Stimulated activated CD8-positive, alpha-beta memory T cell treated with anti-CD3 and anti-CD28 coated beads, Interleukin-4, amount 100 ng/mL, for 24 hours (primary cell): ENCODE measurements at regions not wholly inside any gene's neighbourhood (a gene's known extent, or its start where the extent isn't known, plus 50 kb on each side); places are given as distances from the start of the nearest gene placed in this dataset.
"Not testable (repeated sequence)": the region's sequence is repeated elsewhere in the genome, so short reads cannot be mapped to it uniquely, and the experiment has no call there.

Experiments
- DNase-seq: peaks from one replicate; pipeline ENCODE4 v3.0.0-alpha.2; 2020; ENCODE audit warnings: low read depth

DNA sequence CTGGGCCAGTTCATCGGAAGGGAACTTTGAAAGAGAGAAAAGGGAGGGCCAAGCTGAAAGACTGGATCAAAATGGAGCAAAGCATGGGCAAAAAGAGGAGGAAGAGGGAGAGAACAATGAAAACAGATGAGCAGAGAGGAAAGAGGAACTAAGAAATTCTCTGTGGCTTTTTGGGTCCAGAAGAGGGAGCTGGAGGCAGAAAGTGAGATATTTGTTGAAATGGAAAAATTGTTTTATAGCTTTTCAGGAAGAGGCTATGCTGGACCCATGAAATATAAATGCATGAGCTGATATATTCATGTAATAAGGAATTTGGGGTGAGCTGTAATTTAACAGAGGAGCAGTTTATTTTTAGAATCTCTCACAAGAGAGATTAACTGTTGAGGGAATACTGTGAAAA, 457.3 kb downstream of the DMAC1 start:
- no peak for DNase-seq

DNA sequence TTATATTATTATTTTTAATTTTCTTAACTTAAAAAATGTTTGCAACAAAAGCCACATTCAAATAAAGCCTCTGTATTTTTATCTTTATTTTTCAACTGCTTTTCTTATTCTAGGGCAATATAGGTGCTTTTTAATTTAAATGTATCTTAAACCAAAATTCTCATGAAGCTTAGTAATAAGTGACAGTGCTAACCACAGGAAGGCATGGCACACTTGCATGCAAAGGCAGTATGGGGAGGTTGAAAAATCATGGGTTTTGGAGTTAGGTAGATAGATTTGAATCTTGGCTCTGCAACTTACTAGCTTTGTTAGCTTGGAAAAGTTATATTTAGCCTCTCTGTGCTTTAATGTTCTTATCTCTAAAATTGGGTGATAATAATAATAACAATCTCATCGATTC, 458.0 kb downstream of the DMAC1 start:
- no peak for DNase-seq

DNA sequence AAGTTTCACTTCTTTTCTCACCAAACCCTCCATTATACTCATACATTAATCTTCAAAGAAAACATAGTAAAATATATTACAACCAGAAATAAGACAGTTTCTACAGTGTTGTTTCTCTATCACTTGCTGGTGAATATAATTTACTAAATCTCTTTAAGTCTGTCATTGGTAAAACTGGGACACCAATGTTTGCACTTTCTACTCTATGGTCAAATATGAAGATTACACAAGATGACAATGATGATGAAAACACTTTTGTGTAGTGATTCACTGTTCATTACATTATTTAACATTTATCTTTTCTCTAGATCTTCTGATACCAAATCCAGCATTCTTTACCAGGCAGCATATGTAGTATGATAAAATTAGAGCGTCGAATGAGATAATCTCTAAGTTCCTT, 459.1 kb downstream of the DMAC1 start:
- no peak for DNase-seq

DNA sequence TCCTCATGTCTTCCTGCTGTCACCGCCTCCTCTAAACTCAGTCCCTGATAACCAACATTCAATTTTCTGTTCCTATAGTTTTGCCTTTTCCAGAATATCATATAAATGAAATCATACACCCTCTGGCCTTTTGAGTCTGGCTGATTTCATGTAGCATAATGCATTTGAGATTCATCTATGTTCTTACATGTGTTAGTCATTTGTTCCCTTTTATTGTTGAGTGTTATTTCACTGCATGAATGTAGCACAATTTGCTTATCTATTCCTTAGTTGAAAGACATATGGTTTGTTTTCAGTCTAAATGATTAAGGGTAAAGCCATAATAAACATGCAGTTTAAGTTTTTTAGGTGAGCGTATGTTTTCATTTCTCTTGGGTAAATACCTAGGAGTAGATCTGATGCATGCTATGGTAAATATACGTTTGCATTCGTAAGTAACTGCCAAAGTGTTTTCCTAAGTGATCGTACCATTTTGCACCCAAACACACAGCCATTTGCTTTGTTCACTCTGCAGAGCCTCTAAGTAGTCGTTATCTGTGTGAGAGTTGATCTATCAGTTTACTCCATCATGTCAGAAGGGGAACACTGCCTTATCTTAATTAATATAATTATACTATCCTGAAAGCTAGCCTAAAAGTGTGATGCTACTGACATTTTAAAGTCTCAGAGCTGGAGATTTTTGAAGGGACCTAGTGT, 460.8 kb downstream of the DMAC1 start:
- DNase-seq: no peak

DNA sequence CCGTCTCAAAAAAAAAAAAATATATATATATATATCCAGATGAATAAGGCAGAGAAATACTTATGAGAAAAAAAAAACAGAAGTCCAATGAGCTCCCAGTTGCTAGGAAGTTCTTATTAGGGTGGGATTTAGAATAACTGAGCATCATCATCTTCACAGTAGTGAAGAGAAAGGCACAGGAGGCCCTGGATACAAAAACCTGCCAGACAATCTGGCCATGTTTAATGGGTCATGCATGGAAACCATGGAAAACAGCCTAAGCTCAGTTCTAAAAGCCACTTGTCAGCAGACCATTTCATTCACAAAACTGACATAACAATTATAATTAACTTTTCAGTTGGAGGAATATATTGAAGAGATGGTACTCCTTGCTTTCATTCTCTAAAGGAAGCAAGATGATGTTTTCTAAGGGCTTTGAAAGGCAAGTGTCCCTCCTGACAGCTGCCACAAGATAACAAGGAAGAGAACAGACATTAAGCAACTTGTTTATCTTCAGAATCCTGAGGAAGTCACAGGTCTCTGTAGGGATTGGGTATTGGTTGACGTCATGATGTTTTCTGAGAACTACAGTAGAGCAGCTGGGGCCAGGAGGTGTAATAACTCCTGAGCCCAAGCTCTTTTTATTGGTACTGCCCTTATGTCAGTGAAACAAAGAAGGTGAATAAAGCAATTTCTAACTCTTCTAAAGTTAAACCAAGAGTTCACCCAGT, 463.1 kb downstream of the DMAC1 start:
- DNase-seq: no peak

DNA sequence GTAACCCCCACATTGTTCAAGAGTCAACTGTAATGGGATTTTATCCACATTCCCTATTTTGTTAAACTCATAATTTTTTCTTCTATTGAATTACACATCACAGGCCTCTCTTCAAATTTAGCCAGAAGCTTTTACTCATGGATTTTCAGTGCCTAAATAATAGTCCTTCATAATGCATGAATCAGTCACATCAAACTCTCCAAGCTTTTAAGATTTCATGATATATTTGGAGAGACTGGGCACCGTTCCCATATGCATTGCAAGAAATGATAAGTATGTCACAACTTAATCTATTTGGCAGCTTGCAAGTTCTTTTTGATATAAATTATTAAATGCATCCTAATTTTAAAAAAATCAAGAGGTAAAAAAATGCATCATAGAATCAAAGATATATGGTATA, 465.9 kb downstream of the DMAC1 start:
- no peak for DNase-seq

DNA sequence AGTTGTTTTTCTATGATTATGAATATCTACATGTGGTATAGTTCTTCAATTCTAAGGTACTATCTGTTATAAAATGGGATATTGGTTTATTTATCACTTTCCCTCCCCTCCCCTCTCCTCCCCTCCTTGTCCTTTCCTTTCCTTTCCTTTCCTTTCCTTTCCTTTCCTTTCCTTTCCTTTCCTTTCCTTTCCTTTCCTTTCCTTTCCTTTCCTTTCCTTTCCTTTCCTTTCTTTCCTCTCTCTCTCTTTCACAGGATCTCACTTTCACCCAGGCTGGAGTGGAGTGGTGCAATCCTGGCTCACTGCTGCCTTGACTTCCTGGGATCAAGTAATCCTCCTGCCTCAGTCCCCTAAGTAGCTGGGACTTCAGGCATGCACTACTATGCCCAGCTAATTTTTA, 466.8 kb downstream of the DMAC1 start:
- no peak for DNase-seq

DNA sequence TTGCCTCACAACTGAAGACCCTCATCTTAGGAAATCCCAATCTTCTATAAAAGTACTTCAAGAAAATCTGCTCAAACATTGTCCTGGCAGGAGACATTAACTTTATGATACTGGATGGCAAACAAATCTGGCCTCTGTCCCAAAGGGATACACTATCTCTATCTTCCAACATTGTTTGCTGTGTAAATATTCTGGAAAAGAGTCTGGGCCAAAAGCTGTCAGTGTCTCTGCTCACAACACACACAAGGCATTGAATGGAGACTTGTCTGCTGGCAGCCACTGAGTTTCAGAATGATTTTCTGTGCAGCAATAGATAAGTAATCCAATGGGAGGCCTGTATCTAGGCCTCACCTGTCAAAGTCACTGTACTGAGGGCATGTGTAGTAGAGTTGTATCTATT, 471.1 kb downstream of the DMAC1 start:
- no peak for DNase-seq

DNA sequence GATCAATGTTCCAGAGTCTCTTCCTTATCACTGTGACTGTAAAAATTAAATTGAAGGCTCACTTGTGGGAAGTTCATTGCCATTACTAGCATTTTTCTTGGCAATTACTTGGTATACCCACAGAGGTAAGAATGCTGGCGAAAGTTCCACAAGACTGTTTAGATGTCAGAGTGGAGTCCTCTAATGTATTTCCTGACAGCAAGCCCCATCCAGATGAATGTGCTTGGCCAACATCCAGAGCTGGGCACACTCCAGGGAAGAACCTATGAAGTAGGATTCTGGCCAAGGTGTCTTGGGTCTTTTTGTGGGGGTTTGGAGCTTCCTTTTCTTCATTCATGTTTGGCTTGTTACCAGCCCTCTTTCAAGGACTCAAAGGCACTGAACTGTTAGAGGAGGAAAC, 473.6 kb downstream of the DMAC1 start:
- no peak for DNase-seq

DNA sequence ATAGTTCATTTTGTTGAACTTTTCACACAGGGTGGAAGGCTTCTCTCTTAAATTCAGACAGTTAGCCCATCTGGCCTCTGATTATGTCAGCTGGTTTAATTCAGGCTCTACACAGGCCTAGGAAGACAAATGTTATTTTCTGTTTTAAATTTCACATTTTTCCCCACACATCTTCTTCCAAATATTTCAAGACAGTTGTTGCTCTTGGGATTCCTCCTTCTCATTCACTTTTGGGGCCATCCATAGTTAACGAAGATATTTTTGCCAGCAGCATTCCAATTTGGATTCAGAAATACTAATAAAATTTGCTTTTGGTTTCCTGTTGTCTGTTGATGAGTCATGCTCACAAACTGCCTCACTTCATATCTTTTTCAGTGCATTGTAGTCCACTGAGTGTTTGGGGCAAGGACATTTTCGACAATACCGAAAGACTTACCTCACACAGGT, 475.4 kb downstream of the DMAC1 start:
- no peak for DNase-seq

DNA sequence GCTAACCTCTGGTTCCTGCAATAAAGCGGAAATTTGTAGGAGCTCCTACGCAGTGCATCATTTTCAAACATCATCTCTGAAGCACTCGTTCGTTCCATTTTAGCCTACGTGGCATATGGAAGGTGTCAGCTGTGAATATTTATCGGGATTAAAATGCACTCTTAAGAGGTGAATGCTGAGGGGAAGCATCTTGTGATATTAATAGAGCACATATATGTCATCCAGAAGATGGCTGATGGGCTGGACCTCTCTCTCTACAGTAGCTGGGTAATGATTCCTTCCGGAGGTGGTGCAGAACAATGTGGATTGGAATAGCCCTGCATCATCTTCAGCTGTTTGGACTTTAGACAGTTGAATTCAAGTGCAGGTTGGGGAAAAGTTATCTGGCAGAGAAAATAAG, 478.7 kb downstream of the DMAC1 start:
- no peak for DNase-seq

DNA sequence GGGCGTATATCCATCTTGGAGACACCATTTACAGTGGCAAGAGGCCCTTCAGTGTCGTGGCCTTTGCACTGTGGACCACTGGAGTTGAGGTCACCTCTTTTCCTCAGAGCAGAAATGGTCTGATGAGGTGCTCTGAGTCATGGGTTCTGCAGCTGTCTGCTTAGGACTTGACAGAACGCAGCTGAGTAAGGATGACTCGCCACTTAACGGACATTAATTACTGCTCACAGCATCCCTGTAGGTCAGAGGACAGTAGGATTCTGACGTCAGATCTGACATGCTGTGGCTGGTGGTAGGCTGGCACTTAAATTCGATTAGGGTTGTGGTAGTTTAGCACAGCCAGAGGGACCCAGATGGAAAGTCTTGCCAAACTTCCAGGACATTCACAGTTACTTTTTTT, 479.4 kb downstream of the DMAC1 start:
- DNase-seq: no peak

DNA sequence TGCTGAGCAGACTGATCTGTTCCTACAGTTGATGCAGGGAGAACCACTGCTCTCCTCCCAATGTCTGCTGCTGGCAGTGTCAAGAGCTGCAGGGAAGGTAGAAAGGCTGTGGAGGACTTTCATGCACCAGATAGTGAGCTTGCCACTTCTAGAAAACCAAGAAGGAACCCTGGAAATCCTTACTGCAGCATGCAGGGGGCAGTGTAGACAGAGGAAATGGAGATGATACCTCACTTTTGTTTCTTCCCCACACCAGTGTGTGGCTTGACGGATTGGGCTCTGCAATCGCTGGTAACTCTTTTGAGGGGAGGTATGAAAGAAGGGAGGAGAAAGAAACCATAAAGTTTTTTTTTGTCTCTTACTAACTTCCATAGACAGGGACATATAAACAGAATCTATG, 480.7 kb downstream of the DMAC1 start:
- DNase-seq: no peak

DNA sequence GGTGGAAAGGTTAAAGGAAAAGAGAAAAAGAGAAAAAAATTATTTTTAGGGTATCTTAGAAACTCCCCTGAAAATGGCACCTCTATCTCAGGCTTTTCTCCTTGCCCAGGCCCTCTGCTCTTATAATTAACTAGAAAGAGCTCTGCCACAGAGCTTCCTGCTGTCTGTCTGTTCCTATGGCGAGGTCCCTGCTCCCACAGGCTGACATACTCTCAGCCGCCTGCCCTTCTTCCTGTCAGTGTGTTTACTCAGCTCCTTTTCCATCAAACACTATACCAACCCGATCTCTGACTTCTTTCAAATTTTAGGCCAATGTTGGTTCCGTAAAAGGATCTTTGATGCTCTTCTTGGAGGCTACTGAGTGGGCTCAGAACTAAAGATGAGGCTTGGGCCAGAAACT, 482.6 kb downstream of the DMAC1 start:
- DNase-seq: no peak

DNA sequence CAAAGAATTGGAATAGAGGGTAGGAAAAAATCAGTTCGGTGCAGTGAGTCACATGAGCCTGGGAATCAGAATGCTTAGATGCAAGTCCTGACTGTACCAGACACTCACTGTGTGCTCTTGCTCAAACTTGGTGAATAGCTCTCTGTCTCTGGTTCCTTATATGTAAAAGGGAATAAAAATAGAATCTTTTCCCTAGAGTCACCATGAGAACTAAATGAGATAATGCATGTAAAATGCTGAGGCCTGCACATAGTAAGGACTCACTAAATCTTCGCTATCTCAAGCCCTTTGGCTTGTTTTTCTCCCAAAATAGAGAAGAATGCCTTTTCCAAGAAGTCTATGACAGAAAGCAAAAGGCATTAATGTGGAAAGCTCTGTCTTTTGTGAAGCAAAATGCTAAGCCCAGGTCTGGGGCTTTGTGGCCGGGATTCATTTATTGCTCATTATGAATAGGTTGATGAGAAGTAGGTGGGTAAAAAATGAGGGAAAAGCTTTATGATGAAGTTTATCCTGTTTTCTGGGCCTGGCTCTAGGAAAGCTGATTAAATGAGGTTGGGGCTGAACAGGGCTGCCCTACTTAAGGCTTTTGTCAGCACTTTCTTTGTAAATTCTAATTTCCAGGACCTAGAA, 483.3 kb downstream of the DMAC1 start:
- DNase-seq: no peak

DNA sequence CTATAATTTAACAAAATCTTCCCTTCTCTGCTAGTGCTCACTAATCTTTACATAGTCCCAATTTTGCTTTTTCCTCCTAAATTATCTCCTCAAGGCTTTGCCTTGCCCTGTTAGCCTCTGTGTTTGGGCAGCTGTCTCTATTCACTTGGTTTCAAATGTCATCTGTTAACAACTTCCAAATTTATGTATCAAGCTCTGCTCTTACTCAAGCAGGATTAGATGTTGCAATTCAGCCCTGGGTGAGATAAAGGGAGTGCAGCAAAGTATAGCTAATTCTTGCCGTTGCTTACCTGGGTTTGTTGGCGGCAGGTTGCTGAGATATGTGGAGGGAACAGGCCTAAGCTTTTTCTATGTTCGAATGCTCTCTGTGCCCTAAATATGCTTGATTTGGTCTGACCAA, 483.8 kb downstream of the DMAC1 start:
- DNase-seq: no peak

DNA sequence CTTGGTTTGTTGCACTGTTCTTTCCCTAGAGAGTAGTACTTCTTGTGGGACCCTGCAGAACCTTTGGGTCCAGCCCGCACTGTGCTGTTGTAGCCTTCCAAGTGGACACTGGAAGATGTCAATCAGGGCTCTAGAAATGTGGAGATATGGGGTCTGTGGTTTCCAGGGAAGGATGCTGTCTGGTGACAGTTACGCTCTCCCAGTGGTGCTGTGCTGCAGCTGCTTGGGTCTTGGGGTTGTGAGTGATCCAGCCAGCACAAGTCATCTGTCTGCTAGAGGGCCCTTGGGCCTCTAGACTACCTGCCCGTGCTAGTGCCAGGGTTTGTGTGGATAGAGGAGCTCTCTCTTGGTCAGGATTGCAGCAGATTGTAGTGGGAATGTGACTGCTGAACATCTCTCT, 484.5 kb downstream of the DMAC1 start:
- DNase-seq: no peak

DNA sequence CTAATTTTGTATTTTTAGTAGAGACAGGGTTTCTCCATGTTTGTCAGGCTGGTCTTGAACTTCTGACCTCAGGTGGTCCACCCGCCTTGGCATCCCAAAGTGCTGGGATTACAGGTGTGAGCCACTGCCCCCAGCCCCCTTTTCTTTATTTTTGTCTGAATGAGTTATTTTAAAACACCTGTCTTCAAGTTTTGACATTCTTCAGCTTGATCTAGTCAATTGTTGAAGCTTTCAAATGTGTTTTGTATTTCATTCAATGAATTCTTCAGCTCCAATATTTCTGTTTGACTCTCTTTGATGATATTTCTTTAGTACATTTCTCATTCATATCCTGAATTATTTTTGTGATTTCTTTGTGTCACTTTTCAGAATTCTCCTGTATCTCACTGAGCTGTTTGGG, 486.2 kb downstream of the DMAC1 start:
- no peak for DNase-seq

DNA sequence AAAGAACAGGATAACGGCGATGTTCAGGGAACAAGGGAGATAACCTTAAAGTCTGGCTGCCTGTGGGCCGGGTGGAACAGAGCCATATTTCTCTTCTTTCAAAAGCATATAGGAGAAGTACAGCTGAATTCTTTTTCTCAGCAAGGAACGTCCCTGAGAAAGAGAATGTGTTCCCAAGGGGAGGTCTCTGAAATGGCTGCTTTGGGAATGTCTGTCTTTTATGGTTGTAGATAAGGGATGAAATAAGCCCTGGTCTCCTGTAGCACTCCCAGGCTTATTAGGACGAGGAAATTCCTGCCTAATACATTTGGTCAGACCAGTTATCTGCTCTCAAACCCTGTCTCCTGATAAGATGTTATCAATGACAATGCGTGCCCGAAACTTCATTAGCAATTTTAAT, 490.5 kb downstream of the DMAC1 start:
- not testable (repeated sequence) for DNase-seq

DNA sequence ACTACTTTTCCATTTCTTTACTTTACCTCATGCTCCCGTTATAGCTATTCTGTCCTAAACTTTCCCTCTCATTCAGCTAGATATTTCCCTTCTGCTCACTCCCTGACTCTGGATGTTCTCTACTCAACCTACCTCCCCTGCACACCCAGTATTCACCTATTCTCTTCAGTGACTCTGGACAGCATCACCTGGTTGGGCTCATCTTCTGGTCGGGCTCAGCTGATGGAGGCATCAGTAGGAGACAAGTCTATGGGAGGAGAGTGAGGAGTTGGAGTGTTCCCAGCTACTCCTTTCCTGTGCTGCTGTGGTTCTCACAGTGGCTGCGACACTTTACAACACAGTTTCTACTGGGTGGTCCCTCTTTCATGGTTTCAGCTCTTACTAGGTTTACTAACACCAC, 493.9 kb downstream of the DMAC1 start:
- no peak for DNase-seq

DNA sequence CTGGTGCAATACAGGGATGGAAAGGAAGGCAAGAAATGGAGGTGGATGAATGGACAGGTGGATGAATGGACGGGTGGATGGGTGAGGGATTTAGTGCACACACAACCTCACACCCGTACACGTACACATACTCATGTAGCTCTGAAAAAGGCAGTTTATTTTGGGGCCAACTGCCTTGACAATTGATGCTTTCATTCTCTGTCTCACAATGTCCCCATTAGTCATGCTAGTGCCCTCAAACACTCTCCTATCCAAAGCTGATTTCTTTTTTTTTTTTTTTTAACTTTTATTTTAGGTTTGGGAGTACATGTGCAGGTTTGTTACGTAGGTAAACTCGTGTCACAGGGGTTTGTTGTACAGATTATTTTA, 495.0 kb downstream of the DMAC1 start:
- DNase-seq: no peak

DNA sequence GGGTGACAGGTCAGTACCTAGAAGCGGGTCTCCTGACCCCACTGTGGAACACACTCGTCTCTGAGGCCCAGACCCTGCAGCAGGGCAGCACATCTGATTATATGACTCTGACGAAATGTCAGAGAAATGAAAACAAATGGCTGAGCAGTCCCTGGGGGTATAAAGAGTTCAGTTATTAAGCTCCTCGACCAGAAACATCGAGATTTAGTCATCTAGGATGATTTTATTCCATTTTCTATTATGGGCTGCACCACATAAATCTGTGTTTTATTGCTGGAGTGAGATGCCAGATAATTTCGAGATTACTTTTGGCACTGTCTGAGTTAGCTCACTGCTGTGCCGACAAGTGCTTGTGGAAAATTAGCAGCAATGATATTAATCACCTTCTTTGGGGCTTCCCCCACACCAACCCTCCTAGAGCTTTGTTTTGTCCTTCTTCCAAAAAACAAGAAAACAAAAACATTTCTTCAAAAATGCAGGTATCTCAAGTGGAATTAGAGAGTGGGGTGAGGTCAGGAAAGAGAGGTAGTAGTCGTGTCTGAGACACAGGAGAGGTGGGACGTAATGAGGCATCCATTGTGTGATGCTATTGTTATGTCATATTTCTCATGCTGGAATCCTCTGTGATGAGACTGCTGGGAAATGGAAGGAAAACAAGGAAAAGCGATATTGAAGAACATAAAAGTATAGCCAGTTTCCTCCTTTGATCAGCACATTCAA, 495.5 kb downstream of the DMAC1 start:
- DNase-seq: no peak

DNA sequence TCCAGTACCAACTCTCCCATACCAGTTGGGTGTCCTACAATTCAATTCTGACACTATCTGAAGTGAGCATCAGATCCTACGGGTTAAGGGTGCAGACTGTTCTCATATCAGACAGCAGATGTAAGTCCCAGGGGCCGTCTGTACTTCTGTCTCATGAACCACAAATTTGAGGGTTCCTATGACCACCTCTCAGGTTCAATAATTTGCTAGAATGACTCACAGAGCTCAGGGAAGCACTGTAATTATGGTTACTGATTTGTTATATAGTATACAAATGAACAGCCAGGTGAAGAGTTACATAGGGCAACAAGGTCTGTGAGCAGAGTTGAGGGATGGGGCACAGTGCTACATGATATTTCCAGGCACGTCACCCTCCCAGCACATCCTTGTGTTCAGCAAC, 499.1 kb downstream of the DMAC1 start:
- DNase-seq: no peak
